Sigmoid colon (tissue), 4 donors: ENCODE measurements at regions not wholly inside any gene's neighbourhood (a gene's known extent, or its start where the extent isn't known, plus 50 kb on each side); places are given as distances from the start of the nearest gene placed in this dataset.

Source experiments
- EP300 ChIP-seq, 4 donors: sonication (generic); formaldehyde crosslinking; IDR thresholded peaks; one replicate each; pipeline ENCODE4 v1.6.1; 2017; ENCODE audit warnings: antibody characterized with exemption in 4 of 4
- POLR2A ChIP-seq, 2 donors: fragments of 450-650 bp; IDR thresholded peaks; one replicate each; pipeline ENCODE4 v1.6.1; 2016; ENCODE audit warnings: antibody characterized with exemption in 2 of 2, mild to moderate bottlenecking in 2 of 2, moderate library complexity in 2 of 2
- TF ChIP-seq, protein P1 (sequence below), 4 experiments: fragments of 450-650 bp in 3 of 4; fragments of 200-600 bp in 1 of 4; IDR thresholded peaks; one replicate each; pipeline ENCODE4 v1.5.1; 2016 to 2019; ENCODE audit warnings: antibody characterized with exemption in 4 of 4, mild to moderate bottlenecking in 3 of 4, moderate library complexity in 2 of 4

GRCh38 chr2:239721531-239721930 lies 303.6 kb downstream of the NDUFA10 start:
- TF ChIP-seq, protein P1, sequence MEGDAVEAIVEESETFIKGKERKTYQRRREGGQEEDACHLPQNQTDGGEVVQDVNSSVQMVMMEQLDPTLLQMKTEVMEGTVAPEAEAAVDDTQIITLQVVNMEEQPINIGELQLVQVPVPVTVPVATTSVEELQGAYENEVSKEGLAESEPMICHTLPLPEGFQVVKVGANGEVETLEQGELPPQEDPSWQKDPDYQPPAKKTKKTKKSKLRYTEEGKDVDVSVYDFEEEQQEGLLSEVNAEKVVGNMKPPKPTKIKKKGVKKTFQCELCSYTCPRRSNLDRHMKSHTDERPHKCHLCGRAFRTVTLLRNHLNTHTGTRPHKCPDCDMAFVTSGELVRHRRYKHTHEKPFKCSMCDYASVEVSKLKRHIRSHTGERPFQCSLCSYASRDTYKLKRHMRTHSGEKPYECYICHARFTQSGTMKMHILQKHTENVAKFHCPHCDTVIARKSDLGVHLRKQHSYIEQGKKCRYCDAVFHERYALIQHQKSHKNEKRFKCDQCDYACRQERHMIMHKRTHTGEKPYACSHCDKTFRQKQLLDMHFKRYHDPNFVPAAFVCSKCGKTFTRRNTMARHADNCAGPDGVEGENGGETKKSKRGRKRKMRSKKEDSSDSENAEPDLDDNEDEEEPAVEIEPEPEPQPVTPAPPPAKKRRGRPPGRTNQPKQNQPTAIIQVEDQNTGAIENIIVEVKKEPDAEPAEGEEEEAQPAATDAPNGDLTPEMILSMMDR (IDR thresholded peaks at IDR 0.05) = no peak
- TF ChIP-seq POLR2A (IDR thresholded peaks at IDR 0.05) = no peak
- TF ChIP-seq EP300 (IDR thresholded peaks at IDR 0.05) = no peak
